ENCODE measurements at regions not wholly inside any gene's neighbourhood (a gene's known extent, or its start where the extent isn't known, plus 50 kb on each side); places are given as distances from the start of the nearest gene placed in this dataset.

GRCh38 chr18:57253903-57254302 lies 98.5 kb upstream of the ST8SIA3 start:
- TF ChIP-seq ISL1 (CRISPR knock-in tag; IDR thresholded peaks at IDR 0.05) (no peak), ARNTL (CRISPR knock-in tag; IDR thresholded peaks at IDR 0.05; ENCODE audit: borderline replicate concordance, low read depth) (no peak), CSRNP3 (CRISPR knock-in tag; IDR thresholded peaks at IDR 0.05) (no peak)

GRCh38 chr18:57258131-57258777 lies 94.1 kb upstream of the ST8SIA3 start:
- no peak for TF ChIP-seq RARB (CRISPR knock-in tag; IDR thresholded peaks at IDR 0.05)
- TF ChIP-seq CREB5 (CRISPR knock-in tag; IDR thresholded peaks at IDR 0.05; ENCODE audit: low read depth), result no peak
- no peak for TF ChIP-seq ESRRG (CRISPR knock-in tag; IDR thresholded peaks at IDR 0.05)

More at GRCh38 chr18:57253903-57254302, 98.5 kb upstream of the ST8SIA3 start:
- ATAC-seq, result no peak

GRCh38 chr18:57267368-57267925 lies 84.9 kb upstream of the ST8SIA3 start:
- TF ChIP-seq ISL1 (CRISPR knock-in tag; IDR thresholded peaks at IDR 0.05), result no peak
- no peak for TF ChIP-seq GLIS3 (CRISPR knock-in tag; IDR thresholded peaks at IDR 0.05)
- TF ChIP-seq TCF4 (CRISPR knock-in tag; IDR thresholded peaks at IDR 0.05; ENCODE audit: borderline replicate concordance), result no peak
- no peak for TF ChIP-seq TSHZ2 (CRISPR knock-in tag; IDR thresholded peaks at IDR 0.05)
- no peak for TF ChIP-seq ZFP3 (CRISPR knock-in tag; IDR thresholded peaks at IDR 0.05)
- no peak for TF ChIP-seq PATZ1 (CRISPR knock-in tag; IDR thresholded peaks at IDR 0.05; ENCODE audit: borderline replicate concordance)
- TF ChIP-seq ZNF70 (CRISPR knock-in tag; IDR thresholded peaks at IDR 0.05), result no peak
- no peak for TF ChIP-seq ESRRG (CRISPR knock-in tag; IDR thresholded peaks at IDR 0.05)
- TF ChIP-seq CSDC2 (CRISPR knock-in tag; IDR thresholded peaks at IDR 0.05), result no peak
- TF ChIP-seq ARNTL (CRISPR knock-in tag; IDR thresholded peaks at IDR 0.05; ENCODE audit: borderline replicate concordance, low read depth), result no peak
- TF ChIP-seq RARB (CRISPR knock-in tag; IDR thresholded peaks at IDR 0.05), result no peak
- no peak for ATAC-seq

More at GRCh38 chr18:57258131-57258777, 94.1 kb upstream of the ST8SIA3 start:
- no peak for ATAC-seq

- no peak for TF ChIP-seq ZC3H10 (CRISPR knock-in tag; IDR thresholded peaks at IDR 0.05)
- TF ChIP-seq ARNTL (CRISPR knock-in tag; IDR thresholded peaks at IDR 0.05; ENCODE audit: borderline replicate concordance, low read depth), result no peak
- no peak for TF ChIP-seq CREB5 (CRISPR knock-in tag; IDR thresholded peaks at IDR 0.05; ENCODE audit: low read depth)
- TF ChIP-seq PPARA (CRISPR knock-in tag; IDR thresholded peaks at IDR 0.05; ENCODE audit: borderline replicate concordance), result no peak
- no peak for TF ChIP-seq SNAI2 (CRISPR knock-in tag; IDR thresholded peaks at IDR 0.05)
- TF ChIP-seq OSR1 (CRISPR knock-in tag; IDR thresholded peaks at IDR 0.05), result no peak
- no peak for TF ChIP-seq ZNF8 (CRISPR knock-in tag; IDR thresholded peaks at IDR 0.05)
- TF ChIP-seq ESRRG (CRISPR knock-in tag; IDR thresholded peaks at IDR 0.05), result no peak
- no peak for TF ChIP-seq BACH2 (CRISPR knock-in tag; IDR thresholded peaks at IDR 0.05; ENCODE audit: borderline replicate concordance)
- TF ChIP-seq ZNF70 (CRISPR knock-in tag; IDR thresholded peaks at IDR 0.05), result no peak
- TF ChIP-seq ISL1 (CRISPR knock-in tag; IDR thresholded peaks at IDR 0.05), result no peak
- ATAC-seq, result no peak
These were observed 82.6 kb upstream of the ST8SIA3 start for GRCh38 chr18:57269756-57270155.

Data from SK-N-SH treated with all-trans-retinoic acid at 6 μM for 48 hours (cell line).